ENCODE measurements at regions not wholly inside any gene's neighbourhood (a gene's known extent, or its start where the extent isn't known, plus 50 kb on each side); places are given as distances from the start of the nearest gene placed in this dataset.

- TF ChIP-seq REST (IDR thresholded peaks at IDR 0.05; ENCODE audit: unreplicated experiment) (no peak), ZNF331 (CRISPR knock-in tag; IDR thresholded peaks at IDR 0.05; ENCODE audit: low read depth) (no peak), STAT1 (IDR thresholded peaks at IDR 0.05; ENCODE audit: unreplicated experiment) (no peak), POLR2AphosphoS5 (IDR thresholded peaks at IDR 0.05; ENCODE audit: low read depth) (no peak), NANOG (IDR thresholded peaks at IDR 0.05; ENCODE audit: borderline replicate concordance) (no peak), CTCF (conservative IDR thresholded peaks at IDR 0.05; ENCODE audit: low read depth in 2 of 2) (no peak), EZH2phosphoT487 (IDR thresholded peaks at IDR 0.05; ENCODE audit: unreplicated experiment) (no peak), JUNB (IDR thresholded peaks at IDR 0.05; ENCODE audit: unreplicated experiment) (no peak), ZNF114 (CRISPR knock-in tag; IDR thresholded peaks at IDR 0.05) (no peak), CREB1 (CRISPR knock-in tag; IDR thresholded peaks at IDR 0.05; ENCODE audit: low read depth) (no peak), ZNF462 (CRISPR knock-in tag; IDR thresholded peaks at IDR 0.05) (no peak)
- Histone ChIP-seq H3K4me2 (no peak overlapping the region), H3F3A (replicated peaks; ENCODE audit: low read depth) (no peaks in the 10 kb centered on the region), H3K4me3 (no peak overlapping the region), H3K27ac (ENCODE audit: low read depth) (no peak overlapping the region), H3K4me1 (ENCODE audit: insufficient read depth) (no peaks in the 10 kb centered on the region), H2AFZ (no peak overlapping the region), H3K9me2 (ENCODE audit: insufficient read depth) (no peaks in the 10 kb centered on the region), H3K79me2 (replicated peaks; ENCODE audit: insufficient read depth) (no peaks in the 10 kb centered on the region), H4K20me1 (replicated peaks; ENCODE audit: insufficient read depth) (no peaks in the 10 kb centered on the region), H3K27me3 (ENCODE audit: insufficient read depth) (no peaks in the 10 kb centered on the region), H3K36me3 (ENCODE audit: insufficient read depth) (no peaks in the 10 kb centered on the region)
- Mint-ChIP-seq H3K27me3 (ENCODE audit: insufficient read depth, low read depth, poor library complexity) (peaks cover 2% of the 10 kb centered on the region), H3K27ac (no peak overlapping the region), H3K4me3 (no peak overlapping the region), H3K9me3 (no peaks in the 10 kb centered on the region; the same call in 2 of the 3 replicates), H3K36me3 (ENCODE audit: low read depth) (no peaks in the 10 kb centered on the region), H3K4me1 (peaks cover 4% of the 10 kb centered on the region; the same call in 1 of the 3 replicates)
- no peak for DNase-seq (ENCODE audit: low spot score)
- no peak for ATAC-seq
These were observed 224.3 kb upstream of the IRX5 start for GRCh38 chr16:54706406-54706805.
